A673 (cell line): ENCODE measurements at regions not wholly inside any gene's neighbourhood (a gene's known extent, or its start where the extent isn't known, plus 50 kb on each side); places are given as distances from the start of the nearest gene placed in this dataset.

Source experiments
- BruUV-seq: library from RNA; stranded (reverse); fragments of 400-500 nt; replicated peaks from 2 replicates; lab custom pipeline; 2021; lab: Mats Ljungman, UMichigan
- CTCF ChIA-PET: fragments of 300-600 bp; sonication (Branson Sonifier 250); formaldehyde crosslinking; loops from one replicate; lab custom pipeline; 2022; ENCODE audit warnings: antibody characterized with exemption; lab: Charles Lee
- POLR2A ChIA-PET: fragments of 300-600 bp; sonication (Branson Sonifier 250); formaldehyde crosslinking; loops from one replicate; lab custom pipeline; 2022; ENCODE audit warnings: antibody characterized with exemption; ENCODE audit not compliant: low non-redundant PET; lab: Charles Lee
- DNase-seq: peaks from one replicate; pipeline ENCODE4 v3.0.0-alpha.2; 2015; ENCODE audit warnings: low spot score
- H3K27ac ChIP-seq: fragments of 200-600 bp; sonication (generic); 2 replicates; pipeline ENCODE4 v1.5.1; 2016; ENCODE audit warnings: mixed run types, low read depth, mild to moderate bottlenecking, mixed read lengths, antibody characterized with exemption, low read length; ENCODE audit not compliant: poor library complexity, severe bottlenecking
- H3K27me3 ChIP-seq: fragments of 200-600 bp; sonication (generic); replicated peaks from 2 replicates; pipeline ENCODE4 v1.6.1; 2017; ENCODE audit warnings: mixed run types, low read depth, mild to moderate bottlenecking, mixed read lengths, antibody characterized with exemption, low read length; ENCODE audit not compliant: insufficient read depth, poor library complexity
- H3K36me3 ChIP-seq: fragments of 200-600 bp; sonication (generic); 2 replicates; pipeline ENCODE4 v1.6.1; 2016; ENCODE audit warnings: mixed run types, mild to moderate bottlenecking, mixed read lengths, antibody characterized with exemption, low read length; ENCODE audit not compliant: insufficient read depth, poor library complexity, severe bottlenecking
- H3K4me1 ChIP-seq: fragments of 200-600 bp; sonication (generic); 2 replicates; pipeline ENCODE4 v1.6.1; 2017; ENCODE audit warnings: mixed run types, mild to moderate bottlenecking, mixed read lengths, antibody characterized with exemption, low read length; ENCODE audit not compliant: insufficient read depth, poor library complexity, severe bottlenecking
- H3K4me3 ChIP-seq: fragments of 200-600 bp; sonication (generic); 2 replicates; pipeline ENCODE4 v1.5.1; 2016; ENCODE audit warnings: low read depth, mixed run types, mild to moderate bottlenecking, mixed read lengths, low read length; ENCODE audit not compliant: poor library complexity, severe bottlenecking
- H3K9me3 ChIP-seq: fragments of 200-600 bp; sonication (generic); 2 replicates; pipeline ENCODE4 v1.6.1; 2016; ENCODE audit warnings: mixed run types, low read depth, mild to moderate bottlenecking, mixed read lengths, antibody characterized with exemption, low read length; ENCODE audit not compliant: poor library complexity, severe bottlenecking
- CTCF ChIP-seq: fragments of 300-800, 200-600 bp; sonication (generic); conservative IDR thresholded peaks from 2 replicates; pipeline ENCODE4 v1.5.1; 2017; ENCODE audit warnings: low read depth, mild to moderate bottlenecking, antibody characterized with exemption, low read length, moderate library complexity, mixed read lengths
- EZH2 ChIP-seq: fragments of 200-600 bp; sonication (generic); IDR thresholded peaks from 2 replicates; pipeline ENCODE4 v1.6.1; 2017; ENCODE audit warnings: borderline replicate concordance, low read depth, mild to moderate bottlenecking, mixed read lengths, antibody characterized with exemption, low read length; ENCODE audit not compliant: poor library complexity, severe bottlenecking
- intact Hi-C: fragments of 100-400 bp; cut with micrococcal nuclease; formaldehyde crosslinking; loops from one replicate; pipeline ENCODE4 v1.10.0; 2022; ENCODE audit not compliant: unreplicated experiment

- BruUV-seq, result no TSS peak
- no peaks in the 10 kb centered on the region for H3K9me3 ChIP-seq
- intact Hi-C loops, result loop anchor here (5.0 kb wide), 1 partner anchor 267 kb away; no protein-coding TSS in a partner anchor
- ChIA-PET CTCF (interaction anchor here (0.5 to 2.6 kb wide), 3 partner anchors 264 to 406 kb away, joined by 3 to 18 read pairs (median 4); no protein-coding TSS in a partner anchor), POLR2A (no interaction called here)
- TF ChIP-seq CTCF (no peak), EZH2 (no peak)
- no peak overlapping the region for H3K27ac ChIP-seq
- H3K27me3 ChIP-seq, result no peaks in the 10 kb centered on the region
- no peak overlapping the region for H3K4me3 ChIP-seq
- H3K4me1 ChIP-seq, result no peaks in the 10 kb centered on the region
- H3K36me3 ChIP-seq, result no peaks in the 10 kb centered on the region
- no peak for DNase-seq
These were observed 83.1 kb upstream of the GAREM1 start for GRCh38 chr18:32553640-32554365.

- Histone ChIP-seq H3K9me3 (no peaks in the 10 kb centered on the region), H3K27me3 (no peaks in the 10 kb centered on the region), H3K27ac (no peak overlapping the region), H3K4me1 (no peaks in the 10 kb centered on the region), H3K4me3 (no peak overlapping the region), H3K36me3 (no peaks in the 10 kb centered on the region)
- TF ChIP-seq CTCF (no peak), EZH2 (no peak)
- intact Hi-C loops, result loop anchor here (5.0 kb wide), 1 partner anchor 266 kb away; no protein-coding TSS in a partner anchor
- CTCF ChIA-PET, result interaction anchor here (2.6 kb wide), 1 partner anchor 395 kb away, joined by 18 read pairs; no protein-coding TSS in a partner anchor
- BruUV-seq, result no TSS peak
- DNase-seq, result no peak
- POLR2A ChIA-PET, result no interaction called here
These were observed 82.5 kb upstream of the GAREM1 start for GRCh38 chr18:32553174-32553573.

GRCh38 chr18:32552421-32553030 lies 81.8 kb upstream of the GAREM1 start:
- Histone ChIP-seq H3K4me1 (no peaks in the 10 kb centered on the region), H3K27ac (no peak overlapping the region), H3K4me3 (no peak overlapping the region), H3K9me3 (no peaks in the 10 kb centered on the region), H3K27me3 (no peaks in the 10 kb centered on the region), H3K36me3 (no peaks in the 10 kb centered on the region)
- DNase-seq, result peak; percentile 79
- intact Hi-C loops, result loop anchor here (5.0 kb wide), 1 partner anchor 265 kb away; no protein-coding TSS in a partner anchor
- ChIA-PET POLR2A (interaction anchor here (0.6 kb wide), 1 partner anchor 533 kb away, joined by 4 read pairs; no protein-coding TSS in a partner anchor), CTCF (interaction anchor here (0.5 to 2.6 kb wide), 7 partner anchors 78 to 435 kb away, joined by 3 to 18 read pairs (median 3); partner anchors contain the start of gene GAREM1)
- TF ChIP-seq CTCF (peak; percentile 79), EZH2 (no peak)
- no TSS peak for BruUV-seq
